Activated B cell treated with CpG ODN at 0.5 μM for 24 hours (primary cell): ENCODE measurements at regions not wholly inside any gene's neighbourhood (a gene's known extent, or its start where the extent isn't known, plus 50 kb on each side); places are given as distances from the start of the nearest gene placed in this dataset.
"Not testable (repeated sequence)": the region's sequence is repeated elsewhere in the genome, so short reads cannot be mapped to it uniquely, and the experiment has no call there.

ENCODE experiments used
- ATAC-seq: fragments of 200-7000 bp; cut with Tn5 transposase; one replicate; pipeline ENCODE4 v1.10.0; 2021; ENCODE audit warnings: low read depth, mild to moderate bottlenecking, moderate library complexity
- CTCF ChIA-PET: fragments of 350-600 bp; sonication (Branson Sonifier 250); formaldehyde crosslinking; loops from one replicate; lab custom pipeline; 2021; ENCODE audit warnings: antibody characterized with exemption; lab: Charles Lee
- POLR2A ChIA-PET: fragments of 350-600 bp; sonication (Branson Sonifier 250); formaldehyde crosslinking; loops from one replicate; lab custom pipeline; 2021; ENCODE audit warnings: antibody characterized with exemption; lab: Charles Lee
- DNase-seq: peaks from one replicate; pipeline ENCODE4 v3.0.0; 2022
- H3K27ac Mint-ChIP-seq: one replicate; pipeline ENCODE4 v1.8.0; 2020; ENCODE audit warnings: mixed read lengths
- H3K27me3 Mint-ChIP-seq: one replicate; pipeline ENCODE4 v1.8.0; 2021; ENCODE audit warnings: mixed read lengths
- H3K36me3 Mint-ChIP-seq: one replicate; pipeline ENCODE4 v1.8.0; 2021; ENCODE audit warnings: low read depth, mixed read lengths
- H3K4me1 Mint-ChIP-seq: one replicate; pipeline ENCODE4 v1.8.0; 2021; ENCODE audit warnings: mixed read lengths
- H3K4me3 Mint-ChIP-seq: one replicate; pipeline ENCODE4 v1.8.0; 2020; ENCODE audit warnings: mild to moderate bottlenecking, mixed read lengths
- H3K9me3 Mint-ChIP-seq: one replicate; pipeline ENCODE4 v1.8.0; 2020; ENCODE audit warnings: mixed read lengths
- intact Hi-C: fragments of 100-400 bp; cut with micrococcal nuclease; formaldehyde crosslinking; loops from one replicate; pipeline ENCODE4 v1.15.1; 2024

GRCh38 chr9:42806674-42807073, 623.2 kb downstream of the SPATA31A6 start:
- H3K4me3 Mint-ChIP-seq, H3K36me3 Mint-ChIP-seq, CTCF ChIA-PET, H3K27me3 Mint-ChIP-seq, POLR2A ChIA-PET, H3K27ac Mint-ChIP-seq, H3K4me1 Mint-ChIP-seq, intact Hi-C loops, ATAC-seq, H3K9me3 Mint-ChIP-seq, DNase-seq: not testable (repeated sequence)

GRCh38 chr9:42821468-42821867, 638.0 kb downstream of the SPATA31A6 start:
- ATAC-seq, H3K9me3 Mint-ChIP-seq, H3K36me3 Mint-ChIP-seq, H3K4me3 Mint-ChIP-seq, DNase-seq, CTCF ChIA-PET, POLR2A ChIA-PET, intact Hi-C loops, H3K4me1 Mint-ChIP-seq, H3K27ac Mint-ChIP-seq, H3K27me3 Mint-ChIP-seq: not testable (repeated sequence)

- CTCF ChIA-PET = not testable (repeated sequence)
Measured at GRCh38 chr9:42848156-42848555, 664.7 kb downstream of the SPATA31A6 start.

GRCh38 chr9:42850896-42851693, 667.6 kb downstream of the SPATA31A6 start:
- H3K36me3 Mint-ChIP-seq, H3K4me1 Mint-ChIP-seq, ATAC-seq, H3K27me3 Mint-ChIP-seq, intact Hi-C loops, H3K4me3 Mint-ChIP-seq, CTCF ChIA-PET, POLR2A ChIA-PET, H3K27ac Mint-ChIP-seq, DNase-seq, H3K9me3 Mint-ChIP-seq: not testable (repeated sequence)

More at GRCh38 chr9:42848156-42848555, 664.7 kb downstream of the SPATA31A6 start:
- POLR2A ChIA-PET, H3K4me1 Mint-ChIP-seq, H3K36me3 Mint-ChIP-seq, H3K9me3 Mint-ChIP-seq, DNase-seq, ATAC-seq, H3K4me3 Mint-ChIP-seq, H3K27ac Mint-ChIP-seq, H3K27me3 Mint-ChIP-seq, intact Hi-C loops: not testable (repeated sequence)

- DNase-seq, H3K9me3 Mint-ChIP-seq, H3K27ac Mint-ChIP-seq, POLR2A ChIA-PET, H3K27me3 Mint-ChIP-seq, H3K36me3 Mint-ChIP-seq, ATAC-seq, intact Hi-C loops, H3K4me1 Mint-ChIP-seq, CTCF ChIA-PET: not testable (repeated sequence)
- H3K4me3 Mint-ChIP-seq = peak overlapping the region; percentile 11
Measured at GRCh38 chr9:42851701-42852100, 668.2 kb downstream of the SPATA31A6 start.

GRCh38 chr9:42852133-42852930, 668.9 kb downstream of the SPATA31A6 start:
- H3K27ac Mint-ChIP-seq, ATAC-seq, H3K36me3 Mint-ChIP-seq, H3K27me3 Mint-ChIP-seq, CTCF ChIA-PET, POLR2A ChIA-PET, intact Hi-C loops, H3K4me1 Mint-ChIP-seq, H3K9me3 Mint-ChIP-seq: not testable (repeated sequence)
- DNase-seq = peak; percentile 20
- peak overlapping the region; percentile 79 for H3K4me3 Mint-ChIP-seq

GRCh38 chr9:42860133-42860532, 676.7 kb downstream of the SPATA31A6 start:
- intact Hi-C loops, H3K9me3 Mint-ChIP-seq, DNase-seq, H3K27me3 Mint-ChIP-seq, CTCF ChIA-PET, H3K36me3 Mint-ChIP-seq, POLR2A ChIA-PET, H3K4me3 Mint-ChIP-seq, H3K27ac Mint-ChIP-seq, H3K4me1 Mint-ChIP-seq, ATAC-seq: not testable (repeated sequence)

GRCh38 chr9:42862465-42862864, 679.0 kb downstream of the SPATA31A6 start:
- H3K4me3 Mint-ChIP-seq, H3K27me3 Mint-ChIP-seq, H3K27ac Mint-ChIP-seq, CTCF ChIA-PET, H3K9me3 Mint-ChIP-seq, H3K4me1 Mint-ChIP-seq, ATAC-seq, intact Hi-C loops, H3K36me3 Mint-ChIP-seq, DNase-seq, POLR2A ChIA-PET: not testable (repeated sequence)
